SK-N-SH treated with all-trans-retinoic acid at 6 μM for 48 hours (cell line): ENCODE measurements at regions not wholly inside any gene's neighbourhood (a gene's known extent, or its start where the extent isn't known, plus 50 kb on each side); places are given as distances from the start of the nearest gene placed in this dataset.

Source experiments
- ATAC-seq: fragments of 200-7000 bp; cut with Tn5 transposase; 3 replicates; pipeline ENCODE4 v1.9.1; 2020; ENCODE audit warnings: mild to moderate bottlenecking, moderate library complexity
- ARNTL ChIP-seq: fragments of 450-650 bp; formaldehyde crosslinking; IDR thresholded peaks from 2 replicates; pipeline ENCODE4 v1.5.0; 2020; ENCODE audit warnings: low read depth, mild to moderate bottlenecking, moderate library complexity, borderline replicate concordance
- BACH2 ChIP-seq: fragments of 250-450 bp; sonication (Bioruptor Pico); IDR thresholded peaks from 2 replicates; pipeline ENCODE4 v1.9.0; 2021; ENCODE audit warnings: mild to moderate bottlenecking, borderline replicate concordance
- CSDC2 ChIP-seq: fragments of 250-450 bp; sonication (Bioruptor Pico); IDR thresholded peaks from 2 replicates; pipeline ENCODE4 v1.5.0; 2020; ENCODE audit warnings: mild to moderate bottlenecking, moderate library complexity
- ESRRG ChIP-seq: fragments of 250-450 bp; sonication (Bioruptor Pico); IDR thresholded peaks from 2 replicates; pipeline ENCODE4 v1.6.1; 2021; ENCODE audit warnings: mild to moderate bottlenecking
- ISL1 ChIP-seq: fragments of 250-450 bp; sonication (Bioruptor Pico); IDR thresholded peaks from 2 replicates; pipeline ENCODE4 v2.1.2; 2022; ENCODE audit warnings: mild to moderate bottlenecking, moderate library complexity
- OSR1 ChIP-seq: fragments of 250-450 bp; sonication (Bioruptor Pico); IDR thresholded peaks from 2 replicates; pipeline ENCODE4 v1.8.0; 2022; ENCODE audit warnings: moderate library complexity, mild to moderate bottlenecking, inconsistent platforms
- PPARA ChIP-seq: fragments of 250-450 bp; sonication (Bioruptor Pico); IDR thresholded peaks from 2 replicates; pipeline ENCODE4 v1.5.0; 2020; ENCODE audit warnings: mild to moderate bottlenecking, borderline replicate concordance
- RARB ChIP-seq: fragments of 250-450 bp; sonication (Bioruptor Pico); IDR thresholded peaks from 2 replicates; pipeline ENCODE4 v1.8.0; 2021; ENCODE audit warnings: mild to moderate bottlenecking, moderate library complexity
- SNAI2 ChIP-seq: fragments of 250-450 bp; sonication (Bioruptor Pico); IDR thresholded peaks from 2 replicates; pipeline ENCODE4 v1.5.0; 2020; ENCODE audit warnings: mild to moderate bottlenecking, moderate library complexity
- TCF4 ChIP-seq: fragments of 250-450 bp; sonication (Bioruptor Pico); IDR thresholded peaks from 2 replicates; pipeline ENCODE4 v1.8.0; 2021; ENCODE audit warnings: mild to moderate bottlenecking, moderate library complexity, borderline replicate concordance
- TOX ChIP-seq: fragments of 250-450 bp; sonication (Bioruptor Pico); IDR thresholded peaks from 2 replicates; pipeline ENCODE4 v1.8.0; 2021; ENCODE audit warnings: mild to moderate bottlenecking, moderate library complexity, borderline replicate concordance
- ZC3H10 ChIP-seq: fragments of 250-450 bp; sonication (Bioruptor Pico); IDR thresholded peaks from 2 replicates; pipeline ENCODE4 v1.5.1; 2021; ENCODE audit warnings: mild to moderate bottlenecking, moderate library complexity
- ZFP3 ChIP-seq: fragments of 250-450 bp; sonication (Bioruptor Pico); IDR thresholded peaks from 2 replicates; pipeline ENCODE4 v1.5.0; 2020; ENCODE audit warnings: mild to moderate bottlenecking, moderate library complexity
- ZFP30 ChIP-seq: fragments of 450-650 bp; formaldehyde crosslinking; IDR thresholded peaks from 2 replicates; pipeline ENCODE4 v1.5.0; 2022; ENCODE audit warnings: mild to moderate bottlenecking, moderate library complexity
- ZNF565 ChIP-seq: fragments of 450-650 bp; formaldehyde crosslinking; conservative IDR thresholded peaks from 2 replicates; pipeline ENCODE4 v1.5.0; 2020; ENCODE audit warnings: low read depth, mild to moderate bottlenecking, moderate library complexity
- ZNF70 ChIP-seq: fragments of 450-650 bp; formaldehyde crosslinking; IDR thresholded peaks from 2 replicates; pipeline ENCODE4 v1.5.0; 2020; ENCODE audit warnings: mild to moderate bottlenecking, moderate library complexity
- ZNF8 ChIP-seq: fragments of 450-650 bp; formaldehyde crosslinking; IDR thresholded peaks from 2 replicates; pipeline ENCODE4 v1.5.0; 2020; ENCODE audit warnings: mild to moderate bottlenecking, moderate library complexity
- TF ChIP-seq, protein P1 (sequence below): fragments of 250-450 bp; sonication (Bioruptor Pico); IDR thresholded peaks from 2 replicates; pipeline ENCODE4 v1.5.1; 2020; ENCODE audit warnings: low read depth, mild to moderate bottlenecking, moderate library complexity
- TF ChIP-seq, protein P2 (sequence below): fragments of 250-450 bp; sonication (Bioruptor Pico); IDR thresholded peaks from 2 replicates; pipeline ENCODE4 v1.5.1; 2021; ENCODE audit warnings: mild to moderate bottlenecking, moderate library complexity
- TF ChIP-seq, protein P3 (sequence below): fragments of 250-450 bp; sonication (Bioruptor Pico); IDR thresholded peaks from 2 replicates; pipeline ENCODE4 v1.5.0; 2020; ENCODE audit warnings: mild to moderate bottlenecking, moderate library complexity
- TF ChIP-seq, protein P4 (sequence below): fragments of 250-450 bp; sonication (Bioruptor Pico); IDR thresholded peaks from 2 replicates; pipeline ENCODE4 v1.8.0; 2021; ENCODE audit warnings: low read depth, mild to moderate bottlenecking, moderate library complexity, borderline replicate concordance

DNA sequence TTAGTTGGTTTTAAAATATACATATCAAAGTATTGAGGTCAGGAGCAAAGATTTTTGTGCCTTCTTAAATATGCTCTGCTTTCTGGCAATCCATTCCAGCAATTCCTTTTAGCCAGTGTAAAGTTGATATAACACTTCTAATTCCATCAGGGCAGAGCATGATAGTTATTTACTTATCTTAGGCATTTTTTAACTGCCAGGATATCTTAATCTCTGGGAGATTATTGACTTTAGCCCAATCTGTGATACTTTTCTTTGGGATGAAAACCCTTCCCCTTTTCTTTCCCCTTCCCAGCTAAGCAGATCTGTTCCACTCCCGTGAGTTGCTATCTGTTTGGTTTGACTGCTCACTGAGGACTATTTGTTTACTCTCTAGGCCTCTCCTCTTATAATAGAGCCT lies 168.7 kb upstream of the RSPO3 start:
- TF ChIP-seq TOX = no peak
- no peak for TF ChIP-seq ZNF70 (CRISPR knock-in tag)
- TF ChIP-seq ESRRG = no peak
- TF ChIP-seq ARNTL (CRISPR knock-in tag) = no peak
- TF ChIP-seq, protein P1, sequence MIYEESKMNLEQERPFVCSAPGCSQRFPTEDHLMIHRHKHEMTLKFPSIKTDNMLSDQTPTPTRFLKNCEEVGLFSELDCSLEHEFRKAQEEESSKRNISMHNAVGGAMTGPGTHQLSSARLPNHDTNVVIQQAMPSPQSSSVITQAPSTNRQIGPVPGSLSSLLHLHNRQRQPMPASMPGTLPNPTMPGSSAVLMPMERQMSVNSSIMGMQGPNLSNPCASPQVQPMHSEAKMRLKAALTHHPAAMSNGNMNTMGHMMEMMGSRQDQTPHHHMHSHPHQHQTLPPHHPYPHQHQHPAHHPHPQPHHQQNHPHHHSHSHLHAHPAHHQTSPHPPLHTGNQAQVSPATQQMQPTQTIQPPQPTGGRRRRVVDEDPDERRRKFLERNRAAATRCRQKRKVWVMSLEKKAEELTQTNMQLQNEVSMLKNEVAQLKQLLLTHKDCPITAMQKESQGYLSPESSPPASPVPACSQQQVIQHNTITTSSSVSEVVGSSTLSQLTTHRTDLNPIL = no peak
- no peak for TF ChIP-seq SNAI2
- TF ChIP-seq, protein P2, sequence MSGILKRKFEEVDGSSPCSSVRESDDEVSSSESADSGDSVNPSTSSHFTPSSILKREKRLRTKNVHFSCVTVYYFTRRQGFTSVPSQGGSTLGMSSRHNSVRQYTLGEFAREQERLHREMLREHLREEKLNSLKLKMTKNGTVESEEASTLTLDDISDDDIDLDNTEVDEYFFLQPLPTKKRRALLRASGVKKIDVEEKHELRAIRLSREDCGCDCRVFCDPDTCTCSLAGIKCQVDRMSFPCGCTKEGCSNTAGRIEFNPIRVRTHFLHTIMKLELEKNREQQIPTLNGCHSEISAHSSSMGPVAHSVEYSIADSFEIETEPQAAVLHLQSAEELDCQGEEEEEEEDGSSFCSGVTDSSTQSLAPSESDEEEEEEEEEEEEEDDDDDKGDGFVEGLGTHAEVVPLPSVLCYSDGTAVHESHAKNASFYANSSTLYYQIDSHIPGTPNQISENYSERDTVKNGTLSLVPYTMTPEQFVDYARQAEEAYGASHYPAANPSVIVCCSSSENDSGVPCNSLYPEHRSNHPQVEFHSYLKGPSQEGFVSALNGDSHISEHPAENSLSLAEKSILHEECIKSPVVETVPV = no peak
- no peak for TF ChIP-seq ZNF8 (CRISPR knock-in tag)
- no peak for TF ChIP-seq BACH2 (CRISPR knock-in tag)
- no peak for ATAC-seq

DNA sequence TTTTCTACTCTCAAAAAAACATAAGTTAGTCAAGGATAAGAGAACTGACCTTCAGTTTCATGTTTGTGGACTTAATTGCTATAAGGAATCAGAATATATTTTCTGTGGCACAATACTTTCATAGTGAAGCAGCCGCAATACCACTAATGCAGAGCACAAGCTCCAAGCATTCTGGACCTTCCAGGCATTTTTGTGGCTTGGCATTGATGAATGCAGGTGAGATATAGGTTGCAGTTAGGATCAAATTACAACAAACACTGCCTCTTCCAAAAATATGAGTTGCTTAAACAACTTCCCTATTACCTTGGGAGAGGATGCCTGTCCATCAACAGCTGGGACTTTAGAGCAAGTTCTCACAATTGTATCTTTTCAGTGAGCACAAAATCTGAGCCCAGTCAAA lies 162.8 kb upstream of the RSPO3 start:
- TF ChIP-seq ZNF565 (CRISPR knock-in tag) (no peak), ZFP3 (CRISPR knock-in tag) (no peak)
- no peak for ATAC-seq

DNA sequence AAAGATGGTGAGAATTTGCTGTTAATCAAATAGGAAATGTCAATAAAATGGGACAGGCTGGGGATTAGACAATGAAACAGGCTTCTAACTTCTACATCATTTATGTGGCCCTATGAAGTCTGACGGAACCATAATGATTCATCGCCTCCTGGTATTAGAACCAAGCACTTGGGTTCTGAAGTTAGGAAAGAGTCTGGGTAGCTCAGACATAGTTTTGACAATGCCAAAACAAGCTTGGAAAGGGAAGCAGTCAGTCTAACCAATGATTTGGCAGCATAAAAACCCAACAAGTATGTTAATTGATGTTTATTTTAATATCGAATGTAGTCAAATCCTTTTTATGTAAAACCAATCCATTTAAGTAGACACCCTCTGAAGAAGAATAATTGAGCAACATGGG lies 160.8 kb upstream of the RSPO3 start:
- no peak for ATAC-seq
- TF ChIP-seq ZFP3 (CRISPR knock-in tag) = no peak
- TF ChIP-seq SNAI2 = no peak
- TF ChIP-seq ZFP30 (CRISPR knock-in tag) = no peak
- no peak for TF ChIP-seq ESRRG
- TF ChIP-seq OSR1 (CRISPR knock-in tag) = no peak
- TF ChIP-seq, protein P3, sequence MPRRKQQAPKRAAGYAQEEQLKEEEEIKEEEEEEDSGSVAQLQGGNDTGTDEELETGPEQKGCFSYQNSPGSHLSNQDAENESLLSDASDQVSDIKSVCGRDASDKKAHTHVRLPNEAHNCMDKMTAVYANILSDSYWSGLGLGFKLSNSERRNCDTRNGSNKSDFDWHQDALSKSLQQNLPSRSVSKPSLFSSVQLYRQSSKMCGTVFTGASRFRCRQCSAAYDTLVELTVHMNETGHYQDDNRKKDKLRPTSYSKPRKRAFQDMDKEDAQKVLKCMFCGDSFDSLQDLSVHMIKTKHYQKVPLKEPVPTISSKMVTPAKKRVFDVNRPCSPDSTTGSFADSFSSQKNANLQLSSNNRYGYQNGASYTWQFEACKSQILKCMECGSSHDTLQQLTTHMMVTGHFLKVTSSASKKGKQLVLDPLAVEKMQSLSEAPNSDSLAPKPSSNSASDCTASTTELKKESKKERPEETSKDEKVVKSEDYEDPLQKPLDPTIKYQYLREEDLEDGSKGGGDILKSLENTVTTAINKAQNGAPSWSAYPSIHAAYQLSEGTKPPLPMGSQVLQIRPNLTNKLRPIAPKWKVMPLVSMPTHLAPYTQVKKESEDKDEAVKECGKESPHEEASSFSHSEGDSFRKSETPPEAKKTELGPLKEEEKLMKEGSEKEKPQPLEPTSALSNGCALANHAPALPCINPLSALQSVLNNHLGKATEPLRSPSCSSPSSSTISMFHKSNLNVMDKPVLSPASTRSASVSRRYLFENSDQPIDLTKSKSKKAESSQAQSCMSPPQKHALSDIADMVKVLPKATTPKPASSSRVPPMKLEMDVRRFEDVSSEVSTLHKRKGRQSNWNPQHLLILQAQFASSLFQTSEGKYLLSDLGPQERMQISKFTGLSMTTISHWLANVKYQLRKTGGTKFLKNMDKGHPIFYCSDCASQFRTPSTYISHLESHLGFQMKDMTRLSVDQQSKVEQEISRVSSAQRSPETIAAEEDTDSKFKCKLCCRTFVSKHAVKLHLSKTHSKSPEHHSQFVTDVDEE (CRISPR knock-in tag) = no peak
- TF ChIP-seq, all 23 proteins: peak for 0

DNA sequence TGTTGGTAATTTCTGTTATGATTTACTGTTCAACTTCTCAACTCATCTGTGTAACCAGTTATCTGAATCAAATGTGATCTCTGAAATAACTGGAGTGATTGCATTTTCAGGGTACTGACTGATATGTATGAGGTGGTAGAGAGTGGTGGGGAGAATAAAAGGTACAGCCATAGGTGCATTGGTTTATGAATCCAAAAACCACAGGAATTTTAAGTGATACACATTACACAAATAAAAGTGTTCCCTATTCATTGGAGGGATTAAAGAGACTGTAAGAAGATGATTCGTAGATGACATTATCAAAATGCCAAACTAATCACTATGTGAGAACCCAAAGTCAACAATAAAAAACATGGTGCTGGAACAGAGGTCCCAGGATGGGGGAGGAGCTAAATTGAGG lies 158.7 kb upstream of the RSPO3 start:
- ATAC-seq = no peak
- no peak for TF ChIP-seq ZC3H10 (CRISPR knock-in tag)
- no peak for TF ChIP-seq ESRRG

DNA sequence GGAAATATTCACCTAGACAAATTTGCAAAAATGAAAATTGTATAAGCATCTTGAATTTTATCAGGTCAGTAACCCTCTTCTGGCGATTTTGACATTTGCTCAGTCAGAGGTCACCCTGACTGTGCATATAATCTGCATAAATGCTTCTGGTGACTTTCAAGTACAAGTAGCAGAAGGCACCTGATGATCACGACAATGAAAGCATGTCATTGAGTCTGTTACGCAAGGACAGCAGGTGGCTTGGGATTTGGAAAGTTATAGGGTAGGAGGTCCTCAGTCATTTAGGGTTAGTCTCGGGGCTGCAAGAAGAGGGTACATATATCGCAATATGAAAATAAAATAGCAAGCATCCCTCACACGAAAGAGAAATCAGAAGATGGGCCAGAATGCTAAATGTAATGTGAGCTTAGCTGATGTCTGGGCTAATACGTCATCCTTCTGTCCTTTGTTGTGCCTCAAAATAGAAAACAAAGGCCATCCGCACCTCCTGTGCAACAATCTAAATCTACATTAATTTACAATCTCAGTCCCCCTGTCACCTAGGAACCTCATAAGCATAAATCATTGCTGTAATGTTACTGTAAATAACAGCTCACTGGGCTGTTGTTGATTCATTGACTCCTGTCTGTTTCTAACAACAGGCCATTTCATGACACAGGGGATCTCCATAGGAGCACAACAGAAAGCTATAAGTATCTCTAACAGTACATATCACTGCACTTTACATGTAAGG lies 155.2 kb upstream of the RSPO3 start:
- no peak for ATAC-seq

More for the DNA sequence above, 155.2 kb upstream of the RSPO3 start:
- TF ChIP-seq OSR1 (CRISPR knock-in tag) = no peak
- no peak for TF ChIP-seq ZFP30 (CRISPR knock-in tag)
- no peak for TF ChIP-seq PPARA (CRISPR knock-in tag)
- no peak for TF ChIP-seq ZNF70 (CRISPR knock-in tag)
- TF ChIP-seq TCF4 (CRISPR knock-in tag) = no peak
- TF ChIP-seq ZFP3 (CRISPR knock-in tag) = no peak
- no peak for TF ChIP-seq SNAI2
- TF ChIP-seq, protein P2 = no peak
- no peak for TF ChIP-seq ZC3H10 (CRISPR knock-in tag)
- no peak for TF ChIP-seq ESRRG
- TF ChIP-seq ZNF8 (CRISPR knock-in tag) = no peak
- TF ChIP-seq TOX = no peak
- TF ChIP-seq, protein P3 (CRISPR knock-in tag) = no peak
- no peak for TF ChIP-seq BACH2 (CRISPR knock-in tag)
- TF ChIP-seq, protein P4, sequence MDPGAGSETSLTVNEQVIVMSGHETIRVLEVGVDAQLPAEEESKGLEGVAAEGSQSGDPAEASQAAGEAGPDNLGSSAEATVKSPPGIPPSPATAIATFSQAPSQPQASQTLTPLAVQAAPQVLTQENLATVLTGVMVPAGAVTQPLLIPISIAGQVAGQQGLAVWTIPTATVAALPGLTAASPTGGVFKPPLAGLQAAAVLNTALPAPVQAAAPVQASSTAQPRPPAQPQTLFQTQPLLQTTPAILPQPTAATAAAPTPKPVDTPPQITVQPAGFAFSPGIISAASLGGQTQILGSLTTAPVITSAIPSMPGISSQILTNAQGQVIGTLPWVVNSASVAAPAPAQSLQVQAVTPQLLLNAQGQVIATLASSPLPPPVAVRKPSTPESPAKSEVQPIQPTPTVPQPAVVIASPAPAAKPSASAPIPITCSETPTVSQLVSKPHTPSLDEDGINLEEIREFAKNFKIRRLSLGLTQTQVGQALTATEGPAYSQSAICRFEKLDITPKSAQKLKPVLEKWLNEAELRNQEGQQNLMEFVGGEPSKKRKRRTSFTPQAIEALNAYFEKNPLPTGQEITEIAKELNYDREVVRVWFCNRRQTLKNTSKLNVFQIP (CRISPR knock-in tag) = no peak
- TF ChIP-seq ARNTL (CRISPR knock-in tag) = no peak
- no peak for TF ChIP-seq ISL1
- TF ChIP-seq RARB (CRISPR knock-in tag) = no peak
- TF ChIP-seq CSDC2 (CRISPR knock-in tag) = no peak
